Neural cell (in vitro differentiated cells): ENCODE measurements at regions not wholly inside any gene's neighbourhood (a gene's known extent, or its start where the extent isn't known, plus 50 kb on each side); places are given as distances from the start of the nearest gene placed in this dataset.

Source experiments
- EP300 ChIP-seq: fragments of 450-650 bp; conservative IDR thresholded peaks from 2 replicates; pipeline ENCODE4 v1.6.1; 2014; ENCODE audit warnings: antibody characterized with exemption, mild to moderate bottlenecking, moderate library complexity; ENCODE audit not compliant: poor library complexity, severe bottlenecking
- EZH2 ChIP-seq: fragments of 200-600, 300-800 bp; shearing (Covaris generic), sonication (generic); IDR thresholded peaks from 2 replicates; pipeline ENCODE4 v1.6.1; 2014; ENCODE audit warnings: antibody characterized with exemption, low read length, borderline replicate concordance, mild to moderate bottlenecking; ENCODE audit not compliant: insufficient read depth, poor library complexity, severe bottlenecking
- SMC3 ChIP-seq: fragments of 450-650 bp; conservative IDR thresholded peaks from 2 replicates; pipeline ENCODE4 v1.6.1; 2014; ENCODE audit warnings: antibody characterized with exemption, mild to moderate bottlenecking, moderate library complexity; ENCODE audit not compliant: poor library complexity
- TAF1 ChIP-seq: IDR thresholded peaks from 2 replicates; pipeline ENCODE4 v1.6.1; 2012; ENCODE audit warnings: low read depth
- TF ChIP-seq, protein P1 (sequence below): fragments of 450-650 bp; IDR thresholded peaks from 2 replicates; pipeline ENCODE4 v1.5.1; 2014; ENCODE audit warnings: antibody characterized with exemption, mild to moderate bottlenecking, moderate library complexity; ENCODE audit not compliant: poor library complexity, severe bottlenecking

DNA sequence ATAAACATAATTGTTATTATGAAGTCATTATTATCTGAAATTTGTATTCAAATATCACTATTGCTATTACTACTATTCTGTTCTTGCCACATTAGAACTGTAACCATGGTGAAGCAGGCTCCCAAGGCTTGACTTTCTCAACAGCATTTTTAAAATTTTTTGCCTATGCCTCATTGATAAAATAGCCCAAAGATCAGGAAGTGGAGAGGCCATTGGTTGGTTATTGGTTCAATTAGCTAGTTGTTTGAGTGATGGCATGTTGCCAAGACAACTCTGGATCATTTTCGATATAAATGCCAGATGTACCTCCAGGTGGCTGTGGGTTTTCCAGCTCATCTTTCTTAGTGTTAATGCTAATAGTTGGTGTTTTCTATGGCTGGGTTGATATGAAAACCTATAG lies 513.5 kb downstream of the TRIB2 start:
- TF ChIP-seq, protein P1, sequence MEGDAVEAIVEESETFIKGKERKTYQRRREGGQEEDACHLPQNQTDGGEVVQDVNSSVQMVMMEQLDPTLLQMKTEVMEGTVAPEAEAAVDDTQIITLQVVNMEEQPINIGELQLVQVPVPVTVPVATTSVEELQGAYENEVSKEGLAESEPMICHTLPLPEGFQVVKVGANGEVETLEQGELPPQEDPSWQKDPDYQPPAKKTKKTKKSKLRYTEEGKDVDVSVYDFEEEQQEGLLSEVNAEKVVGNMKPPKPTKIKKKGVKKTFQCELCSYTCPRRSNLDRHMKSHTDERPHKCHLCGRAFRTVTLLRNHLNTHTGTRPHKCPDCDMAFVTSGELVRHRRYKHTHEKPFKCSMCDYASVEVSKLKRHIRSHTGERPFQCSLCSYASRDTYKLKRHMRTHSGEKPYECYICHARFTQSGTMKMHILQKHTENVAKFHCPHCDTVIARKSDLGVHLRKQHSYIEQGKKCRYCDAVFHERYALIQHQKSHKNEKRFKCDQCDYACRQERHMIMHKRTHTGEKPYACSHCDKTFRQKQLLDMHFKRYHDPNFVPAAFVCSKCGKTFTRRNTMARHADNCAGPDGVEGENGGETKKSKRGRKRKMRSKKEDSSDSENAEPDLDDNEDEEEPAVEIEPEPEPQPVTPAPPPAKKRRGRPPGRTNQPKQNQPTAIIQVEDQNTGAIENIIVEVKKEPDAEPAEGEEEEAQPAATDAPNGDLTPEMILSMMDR: no peak
- TF ChIP-seq EP300 (no peak), TAF1 (no peak), SMC3 (no peak), EZH2 (no peak)
